Lung (tissue), 11 donors: ENCODE measurements at regions not wholly inside any gene's neighbourhood (a gene's known extent, or its start where the extent isn't known, plus 50 kb on each side); places are given as distances from the start of the nearest gene placed in this dataset.
A peak's percentile ranks its signal among the peaks of the same experiment; 100 is the strongest.

Experiments
- ATAC-seq: fragments of 200-7000 bp; cut with Tn5 transposase; one replicate; pipeline ENCODE4 v1.9.1; 2020; ENCODE audit warnings: moderate number of reproducible peaks; ENCODE audit not compliant: insufficient read depth, low FRiP score
- DNase-seq, 3 donors: peaks; one replicate each; pipeline ENCODE4 v3.0.0-alpha.2; 2013 to 2017
- H3K27ac ChIP-seq, 2 donors: one replicate each; pipeline ENCODE4 v1.5.1; 2013; ENCODE audit warnings: mild to moderate bottlenecking in 2 of 2, moderate library complexity in 2 of 2, control low read depth in 1 of 2, inconsistent platforms in 1 of 2, low read depth in 1 of 2, low read length in 1 of 2
- H3K27me3 ChIP-seq, 3 donors: one replicate each; pipeline ENCODE4 v1.5.1; 2013; ENCODE audit warnings: low read length in 2 of 3; ENCODE audit not compliant: control insufficient read depth in 3 of 3, insufficient read depth in 3 of 3
- H3K36me3 ChIP-seq, 4 donors: one replicate each; pipeline ENCODE4 v1.5.1; 2013; ENCODE audit warnings: low read length in 4 of 4, mild to moderate bottlenecking in 1 of 4, moderate library complexity in 1 of 4; ENCODE audit not compliant: control insufficient read depth in 4 of 4, insufficient read depth in 4 of 4
- H3K4me1 ChIP-seq, 5 donors: one replicate each; pipeline ENCODE4 v1.5.1; 2013; ENCODE audit warnings: low read length in 5 of 5, mild to moderate bottlenecking in 2 of 5, moderate library complexity in 1 of 5; ENCODE audit not compliant: control insufficient read depth in 5 of 5, insufficient read depth in 5 of 5
- H3K4me3 ChIP-seq: one replicate; pipeline ENCODE4 v1.5.1; 2013; ENCODE audit warnings: mild to moderate bottlenecking, control low read depth, moderate library complexity
- H3K9ac ChIP-seq, 2 donors: one replicate each; pipeline ENCODE4 v1.5.1; 2013; ENCODE audit warnings: low read length in 2 of 2, control low read depth in 1 of 2; ENCODE audit not compliant: insufficient read depth in 1 of 2
- H3K9me3 ChIP-seq, 4 donors: one replicate each; pipeline ENCODE4 v1.5.1; 2013; ENCODE audit warnings: low read length in 3 of 4, mild to moderate bottlenecking in 1 of 4, moderate library complexity in 1 of 4; ENCODE audit not compliant: control insufficient read depth in 4 of 4, insufficient read depth in 3 of 4
- WGBS, 2 donors: extraction: QIAGEN DNeasy Blood & Tissue Kit; methylation state at CpG; one replicate each; pipeline ENCODE4 v1.1.7; 2013; 5-methylcytosine and 5-hydroxymethylcytosine counted together
- TF ChIP-seq, protein P1 (sequence below): IDR thresholded peaks from 2 replicates; pipeline ENCODE4 v1.5.1; 2012; ENCODE audit warnings: mild to moderate bottlenecking; ENCODE audit errors: control extremely low read depth, extremely low read depth
- donor health status: control.
- donor health status: control.
- donor health status: Bipolar disorder and iron deficiency.
- donor health status: healthy.
- donor health status: DM: yes; HTN: yes; CAD: no.

DNA sequence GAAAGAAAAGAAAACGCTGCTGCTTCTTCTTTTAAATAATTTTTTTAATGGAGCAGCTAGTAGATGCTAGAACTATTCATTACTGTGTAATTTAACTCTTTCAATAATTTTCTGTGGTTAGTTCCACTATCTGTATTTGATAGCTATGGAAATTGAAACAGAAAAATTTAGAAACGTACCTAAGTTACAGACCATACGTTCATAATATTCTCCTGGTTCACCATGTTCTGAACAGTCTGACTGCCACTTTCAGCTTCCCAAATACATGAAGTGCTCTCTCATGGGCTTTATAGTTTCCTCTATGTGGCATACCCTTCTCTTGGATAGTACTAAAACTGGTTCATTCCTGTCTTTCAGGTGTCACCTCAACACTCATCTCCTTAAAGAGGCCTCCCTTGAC lies 508.0 kb downstream of the MDFIC start:
- H3K27me3 ChIP-seq = no peaks in the 10 kb centered on the region
- WGBS, 2 donors = 86 to 92% methylated on average over 3 of the region's 3 CpGs
- no peak overlapping the region for H3K4me3 ChIP-seq
- H3K4me1 ChIP-seq = no peaks in the 10 kb centered on the region
- ATAC-seq = no peak
- H3K27ac ChIP-seq = no peak overlapping the region
- no peak overlapping the region for H3K9ac ChIP-seq
- TF ChIP-seq, protein P1, sequence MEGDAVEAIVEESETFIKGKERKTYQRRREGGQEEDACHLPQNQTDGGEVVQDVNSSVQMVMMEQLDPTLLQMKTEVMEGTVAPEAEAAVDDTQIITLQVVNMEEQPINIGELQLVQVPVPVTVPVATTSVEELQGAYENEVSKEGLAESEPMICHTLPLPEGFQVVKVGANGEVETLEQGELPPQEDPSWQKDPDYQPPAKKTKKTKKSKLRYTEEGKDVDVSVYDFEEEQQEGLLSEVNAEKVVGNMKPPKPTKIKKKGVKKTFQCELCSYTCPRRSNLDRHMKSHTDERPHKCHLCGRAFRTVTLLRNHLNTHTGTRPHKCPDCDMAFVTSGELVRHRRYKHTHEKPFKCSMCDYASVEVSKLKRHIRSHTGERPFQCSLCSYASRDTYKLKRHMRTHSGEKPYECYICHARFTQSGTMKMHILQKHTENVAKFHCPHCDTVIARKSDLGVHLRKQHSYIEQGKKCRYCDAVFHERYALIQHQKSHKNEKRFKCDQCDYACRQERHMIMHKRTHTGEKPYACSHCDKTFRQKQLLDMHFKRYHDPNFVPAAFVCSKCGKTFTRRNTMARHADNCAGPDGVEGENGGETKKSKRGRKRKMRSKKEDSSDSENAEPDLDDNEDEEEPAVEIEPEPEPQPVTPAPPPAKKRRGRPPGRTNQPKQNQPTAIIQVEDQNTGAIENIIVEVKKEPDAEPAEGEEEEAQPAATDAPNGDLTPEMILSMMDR = no peak
- no peaks in the 10 kb centered on the region for H3K36me3 ChIP-seq
- no peak for DNase-seq
- no peaks in the 10 kb centered on the region for H3K9me3 ChIP-seq

DNA sequence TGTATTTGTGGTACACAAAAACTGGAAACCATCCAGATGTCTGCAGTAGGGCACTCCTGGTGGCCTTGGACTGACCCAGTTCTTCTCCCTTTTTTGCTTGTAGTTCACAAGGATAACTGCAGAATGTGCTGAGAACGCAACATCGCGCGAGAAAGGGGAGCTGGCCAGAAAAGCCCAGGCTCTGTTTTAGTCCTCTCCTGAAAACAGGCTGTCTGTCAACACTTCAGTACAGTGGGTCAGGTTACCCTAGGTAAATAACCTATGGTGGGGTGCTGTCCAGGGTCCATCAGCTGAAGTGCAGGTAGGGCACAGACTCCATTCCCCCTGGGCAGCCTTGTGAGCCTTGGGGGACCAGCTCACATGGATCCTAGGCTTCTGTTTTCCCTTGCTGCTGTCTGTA lies 495.8 kb downstream of the MDFIC start:
- H3K9me3 ChIP-seq = no peaks in the 10 kb centered on the region
- no peaks in the 10 kb centered on the region for H3K27me3 ChIP-seq
- H3K4me3 ChIP-seq = no peak overlapping the region
- 92 to 93% methylated on average over 4 of the region's 4 CpGs for WGBS, 2 donors
- H3K27ac ChIP-seq = no peak overlapping the region
- TF ChIP-seq, protein P1 = no peak
- H3K9ac ChIP-seq = no peak overlapping the region
- H3K4me1 ChIP-seq = peaks cover 0 to 4% (median 0%) of the 10 kb centered on the region in 5 donors
- ATAC-seq (no peak), DNase-seq (no peak)
- H3K36me3 ChIP-seq = no peaks in the 10 kb centered on the region

DNA sequence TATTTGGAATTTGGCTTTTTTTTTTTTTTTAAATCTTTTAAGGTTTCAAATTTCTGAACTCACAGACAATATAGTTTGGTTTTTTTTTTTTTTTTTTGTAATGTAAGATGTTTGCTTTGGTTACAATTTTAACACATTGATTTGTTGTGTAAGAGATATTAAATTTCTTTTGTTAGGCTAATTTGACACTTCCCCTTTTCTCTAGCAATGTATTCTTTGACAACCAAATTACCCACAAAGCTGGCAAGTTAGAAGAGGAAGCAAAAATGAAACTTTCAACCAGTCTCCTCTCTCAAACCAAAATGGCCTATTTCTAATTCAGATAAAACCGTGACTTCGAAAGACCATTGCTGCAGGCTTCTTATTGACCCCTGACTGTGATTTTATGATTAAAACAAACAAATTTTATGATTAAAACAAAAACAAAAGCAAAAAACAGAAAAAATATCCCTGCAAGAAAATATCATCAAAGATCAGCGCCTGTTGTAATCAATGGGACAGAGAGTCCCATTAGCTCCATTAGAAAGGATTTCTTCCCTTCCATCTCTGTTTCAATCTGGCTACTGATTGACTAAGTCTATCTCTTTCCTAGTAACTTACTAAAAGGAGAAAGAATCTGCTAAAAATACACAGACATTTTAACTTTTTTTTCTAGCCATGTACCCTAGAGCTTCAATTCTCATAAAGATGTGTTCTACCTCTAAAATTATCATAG lies 489.2 kb downstream of the MDFIC start:
- TF ChIP-seq, protein P1 = no peak
- DNase-seq (peak in 1 of 3 donors; percentile 5), ATAC-seq (no peak)
- Histone ChIP-seq H3K9me3 (no peaks in the 10 kb centered on the region), H3K4me3 (no peak overlapping the region), H3K4me1 (no peaks in the 10 kb centered on the region), H3K36me3 (no peaks in the 10 kb centered on the region), H3K27me3 (no peaks in the 10 kb centered on the region), H3K27ac (no peak overlapping the region), H3K9ac (no peak overlapping the region)
- WGBS, 2 donors = 55 to 80% methylated on average over 3 of the region's 3 CpGs

DNA sequence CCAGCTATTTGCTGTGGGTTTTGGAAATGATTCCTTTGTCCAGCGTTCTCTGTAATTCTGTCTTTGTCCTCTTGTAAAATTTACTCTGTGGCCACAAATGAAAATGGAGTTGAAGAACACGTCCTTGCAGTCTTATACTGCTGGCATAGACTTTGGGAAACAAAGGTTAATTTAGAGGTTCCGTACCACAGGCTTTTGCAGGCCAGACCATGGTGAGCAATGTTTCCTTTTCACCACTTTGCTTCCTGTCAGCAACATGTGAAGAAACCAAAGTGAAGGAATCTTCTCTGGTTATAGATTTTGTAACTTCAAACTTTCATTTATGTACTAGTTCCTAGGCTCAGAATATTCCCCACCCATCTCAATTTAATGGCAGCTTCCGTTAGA lies 488.5 kb downstream of the MDFIC start:
- Histone ChIP-seq H3K9me3 (no peaks in the 10 kb centered on the region), H3K9ac (no peak overlapping the region), H3K4me1 (no peaks in the 10 kb centered on the region), H3K36me3 (no peaks in the 10 kb centered on the region), H3K27me3 (no peaks in the 10 kb centered on the region), H3K27ac (no peak overlapping the region), H3K4me3 (no peak overlapping the region)
- 38 to 63% methylated on average over 4 of the region's 4 CpGs for WGBS, 2 donors
- DNase-seq (no peak), ATAC-seq (no peak)
- TF ChIP-seq, protein P1 = no peak
